Stimulated activated naive B cell treated with anti-CD40 and anti-IgM and Interleukin-4, amounts not matched to agents 10 μg/mL and 1 μg/mL and 100 μg/mL, for 72 hours (primary cell): ENCODE measurements at regions not wholly inside any gene's neighbourhood (a gene's known extent, or its start where the extent isn't known, plus 50 kb on each side); places are given as distances from the start of the nearest gene placed in this dataset.
"Not testable (repeated sequence)": the region's sequence is repeated elsewhere in the genome, so short reads cannot be mapped to it uniquely, and the experiment has no call there.

ENCODE experiments used
- ATAC-seq, 2 donors: fragments of 150-1000 bp; cut with Tn5 transposase; replicated peaks; 2 replicates each; pipeline ENCODE4 v1.10.0; 2021; ENCODE audit warnings: moderate library complexity in 1 of 2
- DNase-seq: peaks from one replicate; pipeline ENCODE4 v3.0.0; 2021
- H3K27ac Mint-ChIP-seq: one replicate; pipeline ENCODE4 v1.8.0; 2022; ENCODE audit warnings: mild to moderate bottlenecking, mixed read lengths
- H3K27me3 Mint-ChIP-seq, 2 donors: one replicate each; pipeline ENCODE4 v1.8.0; 2022; ENCODE audit warnings: mixed read lengths in 2 of 2
- H3K36me3 Mint-ChIP-seq, 2 donors: one replicate each; pipeline ENCODE4 v1.8.0; 2022; ENCODE audit warnings: mixed read lengths in 2 of 2, mild to moderate bottlenecking in 1 of 2
- H3K4me1 Mint-ChIP-seq, 2 donors: one replicate each; pipeline ENCODE4 v1.8.0; 2022; ENCODE audit warnings: mixed read lengths in 2 of 2, mild to moderate bottlenecking in 1 of 2
- H3K4me3 Mint-ChIP-seq, 2 donors: one replicate each; pipeline ENCODE4 v1.8.0; 2022; ENCODE audit warnings: mild to moderate bottlenecking in 2 of 2, mixed read lengths in 2 of 2, moderate library complexity in 1 of 2
- H3K9me3 Mint-ChIP-seq, 2 donors: one replicate each; pipeline ENCODE4 v1.8.0; 2022; ENCODE audit warnings: mixed read lengths in 2 of 2, mild to moderate bottlenecking in 1 of 2

GRCh38 chrX:13469963-13470684 is 99.3 kb upstream of the EGFL6 start:
- Mint-ChIP-seq H3K4me3 (no peak overlapping the region), H3K27me3 (peaks cover 0 to 8% of the 10 kb centered on the region in 2 donors), H3K9me3 (no peaks in the 10 kb centered on the region), H3K36me3 (peaks cover 0 to 3% of the 10 kb centered on the region in 2 donors), H3K4me1 (peaks cover 17 to 43% of the 10 kb centered on the region in 2 donors), H3K27ac (no peak overlapping the region)
- DNase-seq (no peak), ATAC-seq (no peak)

- DNase-seq (no peak), ATAC-seq (no peak)
- Mint-ChIP-seq H3K4me1 (peaks cover 14 to 34% of the 10 kb centered on the region in 2 donors), H3K27ac (no peak overlapping the region), H3K36me3 (peaks cover 0 to 3% of the 10 kb centered on the region in 2 donors), H3K9me3 (peaks cover 0 to 5% of the 10 kb centered on the region in 2 donors), H3K4me3 (no peak overlapping the region), H3K27me3 (peaks cover 0 to 12% of the 10 kb centered on the region in 2 donors)
These were observed 101.3 kb upstream of the EGFL6 start for GRCh38 chrX:13468096-13468495.

- Mint-ChIP-seq H3K9me3 (peaks cover 3 to 11% of the 10 kb centered on the region in 2 donors), H3K36me3 (peaks cover 0 to 10% of the 10 kb centered on the region in 2 donors), H3K4me1 (peaks cover 11 to 27% of the 10 kb centered on the region in 2 donors), H3K27ac (no peak overlapping the region), H3K4me3 (no peak overlapping the region), H3K27me3 (peaks cover 0 to 12% of the 10 kb centered on the region in 2 donors)
- DNase-seq (no peak), ATAC-seq (no peak)
These were observed 102.2 kb upstream of the EGFL6 start for GRCh38 chrX:13467243-13467642.

GRCh38 chrX:13464599-13465275 is 104.7 kb upstream of the EGFL6 start:
- DNase-seq, result no peak
- H3K27me3 Mint-ChIP-seq, result peaks cover 0 to 6% of the 10 kb centered on the region in 2 donors
- peaks cover 2 to 11% of the 10 kb centered on the region in 2 donors for H3K4me1 Mint-ChIP-seq
- H3K27ac Mint-ChIP-seq, result no peak overlapping the region
- ATAC-seq, result no peak
- peaks cover 3 to 11% of the 10 kb centered on the region in 2 donors for H3K9me3 Mint-ChIP-seq
- peaks cover 0 to 10% of the 10 kb centered on the region in 2 donors for H3K36me3 Mint-ChIP-seq
- no peak overlapping the region for H3K4me3 Mint-ChIP-seq

DNA sequence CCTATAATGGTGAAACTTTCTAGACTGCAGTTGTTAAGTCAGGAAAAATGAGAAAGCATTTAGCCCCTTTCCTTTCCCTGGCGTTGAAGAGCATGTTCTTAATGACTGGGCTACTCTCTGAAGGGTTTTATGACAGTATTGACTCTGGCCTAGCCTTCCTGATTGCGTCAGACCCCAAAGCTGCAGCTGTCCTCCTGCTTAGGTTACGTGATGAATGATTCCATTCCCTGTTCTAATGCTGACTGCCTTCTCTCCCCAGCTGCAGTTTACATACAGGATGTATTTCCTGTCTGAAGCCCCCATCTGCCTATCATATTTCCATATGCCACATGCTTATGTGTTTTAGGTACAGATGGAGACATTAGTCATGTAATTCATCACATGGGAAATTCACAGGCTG is 105.8 kb upstream of the EGFL6 start:
- no peak overlapping the region for H3K4me3 Mint-ChIP-seq
- peaks cover 2 to 11% of the 10 kb centered on the region in 2 donors for H3K4me1 Mint-ChIP-seq
- peaks cover 0 to 14% of the 10 kb centered on the region in 2 donors for H3K27me3 Mint-ChIP-seq
- H3K36me3 Mint-ChIP-seq, result peaks cover 0 to 10% of the 10 kb centered on the region in 2 donors
- DNase-seq (no peak), ATAC-seq (peak; percentile 33 to 43)
- H3K27ac Mint-ChIP-seq, result no peak overlapping the region
- peaks cover 3 to 11% of the 10 kb centered on the region in 2 donors for H3K9me3 Mint-ChIP-seq

GRCh38 chrX:13452283-13452682 is 117.1 kb upstream of the EGFL6 start:
- Mint-ChIP-seq H3K9me3 (peaks cover 4 to 9% of the 10 kb centered on the region in 2 donors), H3K4me3 (no peak overlapping the region), H3K27me3 (peaks cover 0 to 17% of the 10 kb centered on the region in 2 donors), H3K36me3 (no peaks in the 10 kb centered on the region), H3K4me1 (peaks cover 0 to 5% of the 10 kb centered on the region in 2 donors), H3K27ac (no peak overlapping the region)
- no peak for ATAC-seq
- DNase-seq, result no peak

DNA sequence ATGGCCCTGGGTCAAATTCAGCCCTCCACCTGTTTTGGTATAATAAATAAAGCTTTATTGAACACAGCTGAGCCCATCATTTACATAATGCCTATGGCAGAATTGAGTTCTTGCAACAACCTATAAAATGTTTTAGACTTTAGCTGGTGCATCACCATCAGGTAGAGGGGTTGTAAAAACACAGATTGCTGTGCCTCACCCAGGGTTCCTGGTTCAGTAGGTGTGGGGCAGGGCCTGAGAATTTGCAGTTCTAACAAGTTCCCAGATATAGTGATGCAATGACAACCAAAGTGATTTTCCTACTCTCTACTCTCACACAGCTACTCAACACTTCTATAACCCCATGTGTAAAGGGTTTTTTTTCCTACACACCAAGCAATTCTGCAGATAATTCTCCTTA is 120.0 kb upstream of the EGFL6 start:
- Mint-ChIP-seq H3K9me3 (peaks cover 6 to 12% of the 10 kb centered on the region in 2 donors), H3K4me1 (no peaks in the 10 kb centered on the region), H3K36me3 (peaks cover 0 to 3% of the 10 kb centered on the region in 2 donors), H3K27me3 (peaks cover 0 to 11% of the 10 kb centered on the region in 2 donors), H3K4me3 (no peak overlapping the region), H3K27ac (no peak overlapping the region)
- ATAC-seq, result no peak
- DNase-seq, result no peak

DNA sequence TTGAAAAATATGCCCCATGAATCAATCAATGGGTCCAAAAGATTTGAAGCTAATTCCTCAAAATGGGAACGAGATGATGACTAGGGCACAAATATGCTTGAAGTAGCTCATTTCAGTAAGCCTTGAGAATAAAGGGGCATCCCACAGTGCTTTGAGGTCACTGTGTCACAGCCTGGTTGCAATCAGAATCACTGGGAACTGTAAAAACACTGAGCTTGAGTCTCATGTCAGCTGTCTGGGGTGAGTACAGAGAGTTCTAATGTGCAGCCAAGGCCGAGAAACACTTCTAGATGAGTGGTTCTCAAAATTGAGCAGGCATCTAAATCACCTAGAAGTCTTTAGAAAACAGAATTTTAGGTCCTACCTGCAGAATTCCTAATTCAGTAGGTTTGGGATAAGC is 120.5 kb upstream of the EGFL6 start:
- ATAC-seq (no peak), DNase-seq (no peak)
- H3K9me3 Mint-ChIP-seq, result peaks cover 7 to 14% of the 10 kb centered on the region in 2 donors
- H3K36me3 Mint-ChIP-seq, result peaks cover 0 to 4% of the 10 kb centered on the region in 2 donors
- H3K27ac Mint-ChIP-seq, result no peak overlapping the region
- H3K4me1 Mint-ChIP-seq, result no peaks in the 10 kb centered on the region
- H3K27me3 Mint-ChIP-seq, result peaks cover 0 to 11% of the 10 kb centered on the region in 2 donors
- H3K4me3 Mint-ChIP-seq, result no peak overlapping the region

DNA sequence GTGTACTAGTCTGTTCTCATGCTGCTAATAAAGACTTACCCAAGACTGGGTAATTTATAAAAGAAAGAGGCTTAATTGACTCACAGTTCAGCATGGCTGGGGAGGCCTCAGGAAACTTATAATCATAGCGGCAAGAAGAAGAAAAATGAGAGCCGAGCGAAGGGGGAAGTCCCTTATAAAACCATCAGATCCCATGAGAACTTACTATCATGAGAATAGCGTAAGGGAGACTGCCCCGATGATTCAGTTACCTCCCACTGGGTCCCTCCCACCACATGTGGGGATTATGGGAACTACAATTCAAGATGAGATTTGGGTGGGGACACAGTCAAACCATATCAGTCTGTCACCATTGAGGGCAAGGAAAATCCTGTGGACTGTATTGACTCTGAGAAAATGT is 121.8 kb upstream of the ATXN3L start:
- Mint-ChIP-seq H3K36me3 (peaks cover 0 to 17% of the 10 kb centered on the region in 2 donors), H3K27ac (peak overlapping the region; percentile 47), H3K4me1 (peaks cover 11 to 28% of the 10 kb centered on the region in 2 donors), H3K9me3 (peaks cover 3 to 17% of the 10 kb centered on the region in 2 donors)
- DNase-seq (peak; percentile 13), ATAC-seq (peak; percentile 63 to 75)
- H3K27me3 Mint-ChIP-seq, H3K4me3 Mint-ChIP-seq: not testable (repeated sequence)

DNA sequence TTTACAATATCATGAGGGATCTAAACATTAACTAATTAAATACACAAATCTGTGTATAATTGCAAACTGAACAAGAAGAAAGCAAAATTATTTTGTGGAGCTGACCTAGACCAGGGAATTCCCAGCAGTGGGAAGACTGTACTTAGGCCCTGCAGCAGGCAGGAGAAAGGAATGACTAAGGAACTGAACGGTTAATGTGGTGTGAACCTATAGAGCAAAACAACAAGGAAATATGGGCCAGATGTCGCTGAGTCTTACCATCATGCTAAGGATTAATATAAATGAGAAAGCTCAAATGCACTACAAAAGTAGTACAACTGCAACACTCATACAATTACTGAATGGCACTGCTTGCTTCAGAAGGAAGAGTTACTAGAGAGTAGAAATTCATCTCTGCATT is 120.3 kb upstream of the ATXN3L start:
- Mint-ChIP-seq H3K27me3 (peaks cover 0 to 10% of the 10 kb centered on the region in 2 donors), H3K4me3 (no peak overlapping the region), H3K36me3 (peaks cover 0 to 17% of the 10 kb centered on the region in 2 donors)

GRCh38 chrX:13433298-13433605 is 113.4 kb upstream of the ATXN3L start:
- Mint-ChIP-seq H3K36me3 (no peaks in the 10 kb centered on the region), H3K4me3 (no peak overlapping the region), H3K27me3 (peaks cover 0 to 6% of the 10 kb centered on the region in 2 donors), H3K27ac (no peak overlapping the region), H3K9me3 (no peaks in the 10 kb centered on the region), H3K4me1 (peaks cover 8 to 11% of the 10 kb centered on the region in 2 donors)
- ATAC-seq (no peak), DNase-seq (no peak)

More for the DNA sequence above, 120.3 kb upstream of the ATXN3L start:
- H3K4me1 Mint-ChIP-seq, result peaks cover 11 to 28% of the 10 kb centered on the region in 2 donors
- no peak for ATAC-seq
- peaks cover 3 to 17% of the 10 kb centered on the region in 2 donors for H3K9me3 Mint-ChIP-seq
- DNase-seq, result no peak
- H3K27ac Mint-ChIP-seq, result no peak overlapping the region

- DNase-seq (no peak), ATAC-seq (no peak)
- peaks cover 9 to 17% of the 10 kb centered on the region in 2 donors for H3K4me1 Mint-ChIP-seq
- H3K9me3 Mint-ChIP-seq, result no peaks in the 10 kb centered on the region
- H3K27me3 Mint-ChIP-seq, result peaks cover 0 to 6% of the 10 kb centered on the region in 2 donors
- no peak overlapping the region for H3K27ac Mint-ChIP-seq
- H3K4me3 Mint-ChIP-seq, result no peak overlapping the region
- no peaks in the 10 kb centered on the region for H3K36me3 Mint-ChIP-seq
These were observed 112.8 kb upstream of the ATXN3L start for GRCh38 chrX:13432414-13433297.

DNA sequence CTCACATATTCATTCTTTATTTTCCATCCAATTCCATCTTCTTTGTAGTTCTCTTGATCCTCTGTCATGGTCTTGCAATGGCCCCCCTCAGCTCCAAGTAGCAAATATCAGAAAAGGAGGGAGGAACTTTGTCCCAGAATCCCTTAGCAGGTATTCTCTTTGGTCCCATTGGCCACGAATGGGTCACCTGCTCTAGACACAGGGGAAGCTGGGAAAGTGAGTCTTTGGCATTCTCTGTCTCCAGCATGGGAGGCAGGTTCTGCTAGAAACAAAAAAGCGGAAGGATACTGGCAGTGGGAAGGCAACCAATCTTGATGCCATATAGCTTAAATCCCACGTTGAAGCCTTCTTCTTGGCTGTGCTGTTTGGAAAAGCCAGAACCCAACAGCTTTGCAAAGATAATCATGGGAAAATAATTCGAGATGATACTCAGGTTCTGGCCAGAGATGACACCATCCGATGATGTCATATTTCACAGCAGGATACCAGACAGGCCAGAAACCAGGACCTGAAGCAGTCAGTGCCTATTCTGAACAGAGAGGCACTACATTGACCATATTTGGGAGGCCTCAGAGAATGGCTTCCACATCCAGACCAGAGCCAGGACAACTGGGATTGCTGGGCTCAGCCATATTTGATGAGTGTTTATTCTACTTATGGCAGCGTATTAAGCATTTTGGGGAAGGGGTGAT is 110.4 kb upstream of the ATXN3L start:
- H3K9me3 Mint-ChIP-seq, result no peaks in the 10 kb centered on the region
- no peak for ATAC-seq
- no peak for DNase-seq
- no peak overlapping the region for H3K4me3 Mint-ChIP-seq
- H3K27me3 Mint-ChIP-seq, result peaks cover 0 to 6% of the 10 kb centered on the region in 2 donors
- H3K36me3 Mint-ChIP-seq, result no peaks in the 10 kb centered on the region
- peaks cover 10 to 20% of the 10 kb centered on the region in 2 donors for H3K4me1 Mint-ChIP-seq
- no peak overlapping the region for H3K27ac Mint-ChIP-seq
